GM18502 (cell line): ENCODE measurements at regions not wholly inside any gene's neighbourhood (a gene's known extent, or its start where the extent isn't known, plus 50 kb on each side); places are given as distances from the start of the nearest gene placed in this dataset.
"Not testable (repeated sequence)": the region's sequence is repeated elsewhere in the genome, so short reads cannot be mapped to it uniquely, and the experiment has no call there.

ENCODE experiments used
- ATAC-seq: cut with Tn5 transposase; IDR thresholded peaks from one replicate; pipeline ENCODE4 v1.9.1; 2021; ENCODE audit warnings: mild to moderate bottlenecking; ENCODE audit not compliant: unreplicated experiment, poor library complexity

- no peak for ATAC-seq
Measured at GRCh38 chr13:110012102-110012739, 225.8 kb upstream of the IRS2 start.

- no peak for ATAC-seq
Measured at GRCh38 chr13:110010404-110011138, 224.2 kb upstream of the IRS2 start.

GRCh38 chr13:110008816-110009215, 222.4 kb upstream of the IRS2 start:
- no peak for ATAC-seq

- no peak for ATAC-seq
Measured at GRCh38 chr13:110006304-110006703, 219.9 kb upstream of the IRS2 start.

- ATAC-seq = no peak
Measured at GRCh38 chr13:110005563-110005962, 219.2 kb upstream of the IRS2 start.

GRCh38 chr13:110004814-110005213, 218.4 kb upstream of the IRS2 start:
- no peak for ATAC-seq

- no peak for ATAC-seq
Measured at GRCh38 chr13:110001670-110002275, 215.4 kb upstream of the IRS2 start.

GRCh38 chr13:110000534-110001345, 214.4 kb upstream of the IRS2 start:
- no peak for ATAC-seq

GRCh38 chr13:109999659-110000533, 213.5 kb upstream of the IRS2 start:
- ATAC-seq = no peak

GRCh38 chr13:109998684-109999533, 212.5 kb upstream of the IRS2 start:
- no peak for ATAC-seq

- ATAC-seq = no peak
Measured at GRCh38 chr13:109998037-109998436, 211.7 kb upstream of the IRS2 start.

- ATAC-seq = not testable (repeated sequence)
Measured at GRCh38 chr13:109997056-109997595, 210.7 kb upstream of the IRS2 start.

- ATAC-seq = no peak
Measured at GRCh38 chr13:109996404-109996960, 210.1 kb upstream of the IRS2 start.

GRCh38 chr13:109995578-109995977, 209.2 kb upstream of the IRS2 start:
- ATAC-seq = no peak

GRCh38 chr13:109990296-109990695, 203.9 kb upstream of the IRS2 start:
- no peak for ATAC-seq

GRCh38 chr13:109989686-109990085, 203.3 kb upstream of the IRS2 start:
- ATAC-seq = no peak

- no peak for ATAC-seq
Measured at GRCh38 chr13:109989155-109989554, 202.8 kb upstream of the IRS2 start.

- ATAC-seq = no peak
Measured at GRCh38 chr13:109986851-109987250, 200.5 kb upstream of the IRS2 start.
